ENCODE measurements at regions not wholly inside any gene's neighbourhood (a gene's known extent, or its start where the extent isn't known, plus 50 kb on each side); places are given as distances from the start of the nearest gene placed in this dataset.

- no peaks in the 10 kb centered on the region for H3K9me3 ChIP-seq
- no peak overlapping the region for H3K27ac ChIP-seq
- intact Hi-C loops (cut with DNase I) = no loop called here
- no peaks in the 10 kb centered on the region for H3K4me1 ChIP-seq
- ATAC-seq (no peak), DNase-seq (no peak)
- TF ChIP-seq POLR2A (IDR thresholded peaks at IDR 0.05) (no peak), CTCF (IDR thresholded peaks at IDR 0.05) (no peak)
- WGBS, 4 donors = 74 to 79% (median 76%) methylated on average over 3 of the region's 3 CpGs
- no peak overlapping the region for H3K4me3 ChIP-seq
- H3K36me3 ChIP-seq = no peaks in the 10 kb centered on the region
- H3K27me3 ChIP-seq = no peaks in the 10 kb centered on the region
These were observed 713.6 kb upstream of the POU3F3 start for GRCh38 chr2:104140361-104140760.

GRCh38 chr2:104158191-104158590 is 695.7 kb upstream of the POU3F3 start:
- H3K4me3 ChIP-seq = no peak overlapping the region
- 80 to 88% (median 81%) methylated on average over 4 of the region's 4 CpGs for WGBS, 4 donors
- no peak for ATAC-seq

GRCh38 chr2:104163611-104164130 is 690.2 kb upstream of the POU3F3 start:
- TF ChIP-seq POLR2A (IDR thresholded peaks at IDR 0.05) = no peak
- H3K4me3 ChIP-seq = no peak overlapping the region
- intact Hi-C loops (cut with DNase I) = no loop called here
- H3K36me3 ChIP-seq = no peaks in the 10 kb centered on the region
- no peak overlapping the region for H3K27ac ChIP-seq
- no peaks in the 10 kb centered on the region for H3K4me1 ChIP-seq
- no peaks in the 10 kb centered on the region for H3K9me3 ChIP-seq
- no peak for ATAC-seq
- WGBS, 4 donors = 51 to 64% (median 59%) methylated on average over 2 of the region's 2 CpGs
- H3K27me3 ChIP-seq = no peaks in the 10 kb centered on the region
- no peak for DNase-seq

More at GRCh38 chr2:104158191-104158590, 695.7 kb upstream of the POU3F3 start:
- Histone ChIP-seq H3K4me1 (no peaks in the 10 kb centered on the region), H3K27ac (no peak overlapping the region), H3K36me3 (no peaks in the 10 kb centered on the region), H3K27me3 (no peaks in the 10 kb centered on the region), H3K9me3 (no peaks in the 10 kb centered on the region)
- TF ChIP-seq CTCF (IDR thresholded peaks at IDR 0.05) = no peak
- TF ChIP-seq POLR2A (IDR thresholded peaks at IDR 0.05) = no peak
- no peak for DNase-seq
- intact Hi-C loops (cut with DNase I) = no loop called here

- Histone ChIP-seq H3K4me3 (no peak overlapping the region), H3K27me3 (no peaks in the 10 kb centered on the region), H3K4me1 (no peaks in the 10 kb centered on the region), H3K9me3 (no peaks in the 10 kb centered on the region), H3K27ac (no peak overlapping the region), H3K36me3 (no peaks in the 10 kb centered on the region)
- no peak for DNase-seq
- no peak for TF ChIP-seq POLR2A (IDR thresholded peaks at IDR 0.05)
- no peak for TF ChIP-seq CTCF (IDR thresholded peaks at IDR 0.05)
- intact Hi-C loops (cut with DNase I) = no loop called here
- WGBS, 4 donors = 78 to 91% (median 81%) methylated on average over 7 of the region's 7 CpGs
- ATAC-seq = no peak
These were observed 689.1 kb upstream of the POU3F3 start for GRCh38 chr2:104164721-104165252.

- 77 to 79% (median 78%) methylated on average over 1 of the region's 1 CpG for WGBS, 4 donors
These were observed 676.7 kb upstream of the POU3F3 start for GRCh38 chr2:104177179-104177578.

More at GRCh38 chr2:104177179-104177578, 676.7 kb upstream of the POU3F3 start:
- H3K27me3 ChIP-seq = no peaks in the 10 kb centered on the region
- H3K36me3 ChIP-seq = no peaks in the 10 kb centered on the region
- ATAC-seq (no peak), DNase-seq (no peak)
- no peak for TF ChIP-seq POLR2A (IDR thresholded peaks at IDR 0.05)
- no peak for TF ChIP-seq CTCF (IDR thresholded peaks at IDR 0.05)
- intact Hi-C loops (cut with DNase I) = no loop called here
- H3K27ac ChIP-seq = no peak overlapping the region
- no peaks in the 10 kb centered on the region for H3K4me1 ChIP-seq
- no peak overlapping the region for H3K4me3 ChIP-seq
- peaks cover 0 to 35% (median 17%) of the 10 kb centered on the region in 12 donors for H3K9me3 ChIP-seq
